ENCODE measurements at regions not wholly inside any gene's neighbourhood (a gene's known extent, or its start where the extent isn't known, plus 50 kb on each side); places are given as distances from the start of the nearest gene placed in this dataset.

GRCh38 chr6:149209871-149210775, 107.4 kb upstream of the TAB2 start (continued):
- peak; percentile 36; the same call in 1 of the 2 replicates for TF ChIP-seq SMARCE1 (IDR thresholded peaks at IDR 0.05)
- no peak for TF ChIP-seq C11orf30 (IDR thresholded peaks at IDR 0.05; ENCODE audit: low read depth)
- TF ChIP-seq NR1H2 (CRISPR knock-in tag; IDR thresholded peaks at IDR 0.05), result no peak
- peak; percentile 62; the same call in 1 of the 2 replicates for TF ChIP-seq EP300 (IDR thresholded peaks at IDR 0.05; ENCODE audit: low read length)
- 0 out of 2 replicates have a peak, but pooled peaks have one; percentile 10 for TF ChIP-seq CTBP1 (IDR thresholded peaks at IDR 0.05; ENCODE audit: borderline replicate concordance)
- no peak for TF ChIP-seq RB1 (IDR thresholded peaks at IDR 0.05; ENCODE audit: low read depth)
- no peak for TF ChIP-seq ARID3B (CRISPR knock-in tag; IDR thresholded peaks at IDR 0.05; ENCODE audit: borderline replicate concordance)
- peak; percentile 75; the same call in 1 of the 2 replicates for TF ChIP-seq SMARCA4 (IDR thresholded peaks at IDR 0.05)
- TF ChIP-seq COPS2 (conservative IDR thresholded peaks at IDR 0.05), result no peak
- no peak for TF ChIP-seq ZNF3 (CRISPR knock-in tag; IDR thresholded peaks at IDR 0.05)
- TF ChIP-seq CEBPZ (IDR thresholded peaks at IDR 0.05; ENCODE audit: borderline replicate concordance, low read depth, low read length), result no peak
- TF ChIP-seq ZNF239 (CRISPR knock-in tag; IDR thresholded peaks at IDR 0.05), result no peak
- TF ChIP-seq MAFK (IDR thresholded peaks at IDR 0.05; ENCODE audit: low read length), result peak; percentile 31; the same call in 1 of the 2 replicates
- no peak for TF ChIP-seq E2F3 (CRISPR knock-in tag; IDR thresholded peaks at IDR 0.05)
- TF ChIP-seq TSC22D4 (tag; IDR thresholded peaks at IDR 0.05), result no peak
- no peak for TF ChIP-seq SIN3A (IDR thresholded peaks at IDR 0.05; ENCODE audit: borderline replicate concordance in 2 of 2, control insufficient read depth in 1 of 2, low read depth in 2 of 2, low read length in 2 of 2)
- no peak for TF ChIP-seq ELK1 (CRISPR knock-in tag; IDR thresholded peaks at IDR 0.05)
- TF ChIP-seq HLTF (IDR thresholded peaks at IDR 0.05), result no peak
- TF ChIP-seq SOX6 (IDR thresholded peaks at IDR 0.05), result peak; percentile 67
- no peak for TF ChIP-seq HMGN3 (IDR thresholded peaks at IDR 0.05; ENCODE audit: borderline replicate concordance, extremely low read depth, insufficient read length, low read depth, low read length)
- TF ChIP-seq DDX20 (tag; IDR thresholded peaks at IDR 0.05; ENCODE audit: low read depth), result no peak
- TF ChIP-seq ZNF311 (CRISPR knock-in tag; IDR thresholded peaks at IDR 0.05), result no peak
- TF ChIP-seq KAT2B (IDR thresholded peaks at IDR 0.05; ENCODE audit: low read depth, low read length), result no peak
- TF ChIP-seq OTX1 (CRISPR knock-in tag; IDR thresholded peaks at IDR 0.05), result no peak
- TF ChIP-seq ZBTB7A (IDR thresholded peaks at IDR 0.05; ENCODE audit: borderline replicate concordance, control insufficient read depth, low read depth, low read length), result no peak
